ENCODE measurements at regions not wholly inside any gene's neighbourhood (a gene's known extent, or its start where the extent isn't known, plus 50 kb on each side); places are given as distances from the start of the nearest gene placed in this dataset.
A peak's percentile ranks its signal among the peaks of the same experiment; 100 is the strongest.
"Not testable (repeated sequence)": the region's sequence is repeated elsewhere in the genome, so short reads cannot be mapped to it uniquely, and the experiment has no call there.

DNA sequence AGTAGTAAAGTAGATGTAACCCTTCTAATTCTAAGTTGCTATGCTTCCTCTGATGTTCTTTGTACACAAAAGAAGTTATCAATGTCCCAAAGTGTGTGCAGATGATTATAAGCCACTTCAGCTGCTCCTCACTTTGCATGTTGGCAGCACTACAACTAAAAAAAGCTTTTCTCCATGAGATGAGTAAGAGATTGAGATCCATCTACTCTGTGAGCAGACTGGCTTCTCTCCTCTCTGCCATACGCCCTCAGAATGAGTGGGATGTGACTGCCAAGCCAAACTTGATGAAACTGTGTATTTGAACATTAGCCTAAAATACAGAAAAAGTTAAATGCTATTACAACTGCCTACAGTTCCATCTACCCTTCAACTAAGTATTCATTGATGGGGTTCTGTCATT lies 102.9 kb upstream of the ETV1 start:
- peak; percentile 71 for DNase-seq (ENCODE audit: low spot score)

GRCh38 chr7:14085901-14086300 lies 96.4 kb upstream of the ETV1 start:
- no peak for DNase-seq (ENCODE audit: low spot score)

DNA sequence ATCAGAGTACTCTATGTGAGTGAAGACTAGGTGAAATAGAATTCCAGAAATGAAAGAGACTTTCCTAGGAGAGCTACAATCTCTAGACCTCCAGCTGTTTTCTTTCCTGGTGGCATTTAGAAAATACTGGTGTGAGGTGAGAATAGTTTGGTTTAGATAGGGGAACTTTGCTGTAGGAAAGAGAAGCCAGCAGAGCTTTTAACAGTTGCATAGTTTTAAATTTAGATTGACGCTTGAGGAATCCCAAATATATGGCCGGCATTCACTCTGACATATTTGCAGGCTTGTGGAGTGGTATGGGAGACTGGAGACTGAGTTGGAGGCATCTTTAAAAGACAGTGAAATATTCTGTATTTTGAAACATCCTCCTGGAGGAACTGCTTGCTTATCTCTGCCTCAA lies 94.3 kb upstream of the ETV1 start:
- no peak for DNase-seq (ENCODE audit: low spot score)

DNA sequence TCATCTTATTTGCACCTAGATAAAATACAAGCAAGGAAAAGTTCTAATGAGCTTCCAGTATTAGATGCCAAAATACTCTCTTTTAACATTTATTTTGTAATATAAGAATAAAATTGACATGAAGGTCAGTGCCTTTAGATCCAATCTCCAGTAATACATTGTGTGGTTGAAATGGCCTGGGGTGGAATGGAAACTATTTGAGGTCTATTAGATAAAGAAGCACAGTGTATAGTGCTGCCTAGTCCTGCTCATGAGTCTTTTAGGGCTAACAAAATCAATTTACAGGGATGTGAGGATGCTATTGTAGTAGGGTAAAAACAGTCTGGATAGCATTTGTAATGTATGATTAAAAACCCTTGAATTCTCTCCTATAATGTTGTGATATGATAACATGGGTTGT lies 84.5 kb upstream of the ETV1 start:
- DNase-seq (ENCODE audit: low spot score): no peak

- no peak for DNase-seq (ENCODE audit: low spot score)
Observed at GRCh38 chr7:14073543-14073942, 84.1 kb upstream of the ETV1 start.

DNA sequence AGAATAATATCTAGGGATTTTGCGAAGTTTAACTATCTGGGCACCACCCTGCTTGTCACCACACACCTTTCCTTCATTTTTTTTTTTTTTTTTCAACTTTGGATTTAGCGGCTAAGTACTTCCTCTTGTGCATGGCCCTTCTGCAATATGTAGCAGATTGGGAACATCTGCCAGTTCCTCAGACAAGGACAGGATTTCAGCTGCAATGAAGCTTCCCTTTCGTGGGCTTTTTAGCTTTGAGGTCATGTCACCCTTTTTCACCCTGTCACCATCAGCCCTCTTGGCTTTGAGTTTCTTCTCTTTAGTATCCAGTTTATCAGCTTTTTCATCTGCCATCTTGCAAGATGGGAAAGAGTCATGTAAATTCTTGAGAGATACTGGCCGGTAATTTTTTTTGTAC lies 81.6 kb upstream of the ETV1 start:
- no peak for DNase-seq (ENCODE audit: low spot score)

GRCh38 chr7:14069961-14070360 lies 80.5 kb upstream of the ETV1 start:
- no peak for DNase-seq (ENCODE audit: low spot score)

- DNase-seq (ENCODE audit: low spot score): not testable (repeated sequence)
Observed at GRCh38 chr7:14066783-14067182, 77.3 kb upstream of the ETV1 start.

DNA sequence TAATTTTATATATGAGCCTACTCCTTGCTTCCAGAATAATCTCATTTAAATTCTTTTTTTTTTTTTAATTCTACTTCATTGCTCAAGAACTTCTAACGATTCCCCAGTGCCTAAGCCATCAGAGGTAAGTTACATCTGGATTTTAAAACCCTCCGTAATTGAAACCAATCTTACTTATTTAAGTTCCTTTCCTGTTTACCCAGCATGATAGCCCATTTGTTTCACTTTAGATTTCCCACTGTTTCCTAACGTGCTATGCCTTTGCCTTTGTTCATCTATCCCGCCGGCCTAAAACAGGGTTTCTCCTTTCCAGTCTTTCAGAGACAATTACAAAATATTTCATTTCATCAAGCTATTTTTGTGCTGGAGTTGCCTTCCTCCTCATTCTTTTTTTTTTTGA lies 75.8 kb upstream of the ETV1 start:
- DNase-seq (ENCODE audit: low spot score): no peak

- DNase-seq (ENCODE audit: low spot score): no peak
Observed at GRCh38 chr7:14055813-14056212, 66.3 kb upstream of the ETV1 start.

DNA sequence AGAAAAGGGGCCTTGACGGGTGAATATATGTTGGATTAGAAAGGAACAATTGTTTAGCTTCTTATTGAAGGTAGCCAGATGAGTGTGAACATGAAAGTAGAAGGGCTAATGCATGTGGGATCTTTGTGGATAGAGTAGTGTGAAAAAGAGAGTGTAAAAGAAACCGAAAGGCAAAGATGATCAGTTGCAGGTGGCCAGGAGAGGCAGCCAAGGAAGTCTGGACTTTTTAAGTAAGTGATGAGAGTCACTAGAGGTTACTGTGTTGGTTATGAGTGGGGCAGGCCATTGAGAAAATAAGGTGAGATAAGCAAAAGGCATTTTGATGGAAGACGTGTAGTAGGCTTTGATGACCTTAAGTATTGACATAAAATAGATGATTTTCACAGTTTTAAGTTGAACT lies 64.7 kb upstream of the ETV1 start:
- DNase-seq (ENCODE audit: low spot score): no peak

- no peak for DNase-seq (ENCODE audit: low spot score)
Observed at GRCh38 chr7:14048889-14049288, 59.4 kb upstream of the ETV1 start.

GRCh38 chr7:14047709-14048399 lies 58.4 kb upstream of the ETV1 start:
- DNase-seq (ENCODE audit: low spot score): no peak

- DNase-seq (ENCODE audit: low spot score): no peak
Observed at GRCh38 chr7:14045651-14046050, 56.2 kb upstream of the ETV1 start.

DNA sequence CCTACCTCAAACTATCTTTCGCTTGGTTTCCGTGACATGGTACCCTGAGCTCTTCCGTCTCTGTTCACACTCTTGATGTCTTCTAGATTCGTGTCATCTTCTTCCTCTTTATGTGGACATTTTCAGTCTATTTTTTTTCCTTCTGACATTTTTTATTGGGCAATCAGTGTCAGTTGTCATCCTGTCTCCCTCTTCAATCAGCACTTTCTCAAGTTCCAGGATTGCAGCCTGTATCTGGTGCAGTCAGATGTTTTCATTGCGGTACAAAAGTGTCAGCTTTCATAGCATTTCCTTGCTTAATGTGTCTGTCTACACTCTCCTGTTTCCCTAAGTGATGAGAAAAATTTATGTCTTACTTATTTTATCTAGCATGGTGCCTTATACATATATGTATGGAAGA lies 51.1 kb upstream of the ETV1 start:
- DNase-seq (ENCODE audit: low spot score): no peak
